Right ventricle myocardium inferior (tissue), 1 donor: ENCODE measurements at regions not wholly inside any gene's neighbourhood (a gene's known extent, or its start where the extent isn't known, plus 50 kb on each side); places are given as distances from the start of the nearest gene placed in this dataset.

Source experiments
- ATAC-seq: fragments of 200-7000 bp; cut with Tn5 transposase; one replicate; pipeline ENCODE4 v1.9.1; 2020; ENCODE audit warnings: mild to moderate bottlenecking, moderate library complexity
- DNase-seq: peaks from one replicate; pipeline ENCODE4 v3.0.0; 2021; ENCODE audit errors: missing footprints
- intact Hi-C: fragments of 100-400 bp; cut with DNase I; formaldehyde crosslinking; loops from one replicate; pipeline ENCODE4 v1.11.0; 2022
- donor health status: DM: no; HTN: yes; CAD: no; lungs with severe emphysema.

DNA sequence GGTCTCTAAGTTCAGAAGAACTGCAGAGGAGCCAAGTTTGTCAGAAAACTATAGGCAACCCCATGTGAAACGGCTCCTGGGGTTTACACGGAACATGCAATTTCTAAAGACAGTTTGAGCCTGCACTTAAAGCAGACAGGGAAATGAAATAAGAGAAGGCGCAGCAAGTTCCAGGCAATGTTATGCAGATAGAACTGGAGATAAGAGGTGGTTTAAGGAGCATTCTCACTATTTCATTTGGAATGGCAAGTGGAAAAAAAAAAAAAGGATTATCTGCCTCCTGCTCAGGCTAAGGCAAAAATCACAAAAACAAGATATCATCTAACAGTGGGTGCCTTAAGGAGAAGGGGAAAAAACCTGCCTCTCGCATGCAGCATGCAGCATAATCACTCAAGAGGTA lies 2252.4 kb downstream of the MAT2B start:
- DNase-seq (no peak), ATAC-seq (no peak)
- intact Hi-C loops: no loop called here

DNA sequence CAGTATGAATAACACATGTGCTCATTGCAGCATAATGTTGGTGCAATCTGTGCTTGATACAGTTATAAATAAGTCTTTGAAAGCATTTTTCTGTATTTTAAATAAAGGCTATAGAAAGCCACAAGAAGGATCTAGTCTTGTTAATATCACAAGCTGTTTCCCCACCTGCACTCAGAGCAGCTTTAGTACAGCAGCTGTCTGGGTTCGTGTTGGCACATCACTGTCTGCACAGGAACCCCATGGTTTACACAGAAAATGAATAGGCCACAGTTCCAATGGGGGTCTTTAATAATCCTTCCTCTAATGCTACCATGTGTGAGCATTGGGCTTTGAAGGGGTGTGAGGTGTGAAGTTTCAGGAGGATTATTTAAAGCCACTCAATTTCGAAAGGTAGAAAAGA lies 2269.7 kb downstream of the MAT2B start:
- intact Hi-C loops: no loop called here
- no peak for ATAC-seq
- DNase-seq: no peak

DNA sequence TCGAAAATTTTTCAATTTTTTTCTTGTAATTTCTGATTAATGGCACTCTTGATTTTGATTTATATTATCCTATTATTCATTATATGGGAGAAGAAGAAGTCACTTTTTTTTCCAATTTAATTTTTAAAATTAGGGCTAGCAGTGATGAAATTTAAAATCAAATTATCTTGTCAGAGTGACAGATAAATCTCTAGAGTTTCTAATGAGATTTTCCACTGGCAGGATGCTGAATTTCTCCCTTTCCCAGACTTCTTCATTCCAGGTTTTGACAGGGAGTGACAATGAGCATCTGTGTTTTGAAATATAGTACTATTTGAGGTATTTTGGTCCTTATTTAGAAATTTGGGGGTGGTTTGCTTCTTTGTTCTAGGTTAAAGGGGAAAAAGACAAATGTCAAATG lies 2274.1 kb downstream of the MAT2B start:
- intact Hi-C loops: no loop called here
- DNase-seq: no peak
- no peak for ATAC-seq

DNA sequence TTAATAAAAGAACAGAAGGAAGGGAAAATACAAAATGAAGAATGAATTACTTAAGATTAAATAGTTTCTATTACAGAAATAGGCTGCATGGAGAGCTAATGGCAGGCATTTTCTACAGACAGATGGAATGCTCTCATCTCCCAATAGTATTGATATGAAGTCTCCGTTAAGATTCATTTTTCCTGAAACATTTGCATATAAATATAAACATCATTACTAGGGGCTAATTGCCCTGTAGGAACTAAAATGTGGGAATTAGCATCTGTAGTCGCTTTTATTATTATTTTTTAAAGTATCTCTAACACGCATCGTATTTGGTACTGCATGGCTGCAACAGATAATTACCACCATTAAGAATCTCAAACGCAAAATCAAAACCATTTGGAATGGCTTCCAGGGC lies 2275.5 kb downstream of the MAT2B start:
- no peak for DNase-seq
- no peak for ATAC-seq
- intact Hi-C loops: no loop called here

DNA sequence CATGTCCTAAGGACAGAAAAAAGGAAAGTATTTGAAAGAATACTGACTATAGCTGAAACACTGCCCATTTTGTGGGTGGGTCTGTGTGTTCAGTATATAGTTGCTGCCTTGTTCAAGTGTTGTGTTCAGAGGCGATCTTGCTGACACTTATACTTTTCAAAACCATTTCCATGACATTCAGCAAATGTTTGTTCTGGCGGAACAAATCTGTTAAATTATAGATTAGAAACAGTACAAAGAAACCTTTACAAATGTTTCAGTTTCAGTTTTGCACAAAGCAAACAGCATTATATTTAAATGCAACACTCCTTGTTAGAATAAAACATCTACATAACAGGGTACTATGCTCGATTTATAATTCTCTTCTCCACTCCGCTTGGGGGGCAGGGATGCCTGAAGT lies 2276.3 kb downstream of the MAT2B start:
- ATAC-seq (no peak), DNase-seq (no peak)
- intact Hi-C loops: no loop called here

DNA sequence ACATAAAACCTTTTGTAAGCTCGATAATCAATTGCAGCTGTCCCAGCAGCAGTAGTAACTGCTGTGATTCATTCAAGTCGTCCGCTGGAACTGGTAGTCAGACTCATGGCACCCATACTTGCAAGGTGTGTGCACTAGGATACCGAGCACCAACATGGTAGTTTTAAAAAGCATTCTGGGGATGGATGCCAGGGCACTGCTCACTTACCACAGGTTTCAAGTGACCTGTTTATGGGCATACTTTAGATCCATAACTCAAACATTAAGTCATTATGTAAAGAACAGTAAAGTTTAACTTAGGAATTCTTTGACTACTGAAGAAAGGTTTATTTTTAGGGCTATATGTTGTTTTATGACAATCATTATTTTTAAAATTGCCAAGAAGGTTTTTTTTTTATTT lies 2277.6 kb downstream of the MAT2B start:
- DNase-seq (no peak), ATAC-seq (no peak)
- intact Hi-C loops: no loop called here

DNA sequence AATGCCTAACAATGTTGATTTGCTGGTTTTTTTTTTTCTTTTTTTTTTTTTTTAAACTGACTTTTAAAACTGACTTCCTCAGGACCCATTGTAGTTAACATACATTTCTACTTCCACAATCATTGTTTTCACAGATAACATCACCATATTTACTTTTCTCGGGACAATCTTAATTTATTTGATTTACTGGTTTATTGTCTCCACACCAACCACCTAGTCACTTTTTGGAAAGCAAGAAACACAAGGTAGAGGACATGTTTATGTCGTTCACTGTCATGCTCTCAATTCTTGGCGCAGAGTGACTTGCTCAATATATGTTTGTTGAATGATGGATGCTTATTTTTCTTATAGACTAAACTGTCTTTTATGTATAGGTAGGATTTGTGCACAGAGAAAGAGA lies 2280.7 kb downstream of the MAT2B start:
- no peak for ATAC-seq
- intact Hi-C loops: no loop called here
- DNase-seq: no peak

DNA sequence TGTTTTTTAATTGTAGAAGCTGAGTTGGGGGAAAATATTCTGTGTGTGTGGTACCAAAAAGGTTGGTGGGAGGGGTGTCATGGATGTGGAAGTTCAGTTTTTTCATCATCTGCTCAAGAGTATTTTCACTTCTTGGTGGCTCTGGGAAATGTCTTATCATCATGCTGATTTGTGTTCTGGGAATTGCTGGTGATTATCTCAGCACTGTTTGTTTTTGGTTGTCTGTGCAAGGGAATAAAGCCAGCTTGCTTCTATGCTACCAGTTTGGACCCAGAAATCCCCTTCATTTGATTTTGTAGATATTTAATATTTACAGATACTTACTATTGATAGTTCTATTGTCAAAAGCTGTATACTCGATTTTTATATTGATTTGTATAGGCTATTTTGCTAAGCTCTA lies 2289.7 kb downstream of the MAT2B start:
- no peak for ATAC-seq
- intact Hi-C loops: no loop called here
- no peak for DNase-seq

DNA sequence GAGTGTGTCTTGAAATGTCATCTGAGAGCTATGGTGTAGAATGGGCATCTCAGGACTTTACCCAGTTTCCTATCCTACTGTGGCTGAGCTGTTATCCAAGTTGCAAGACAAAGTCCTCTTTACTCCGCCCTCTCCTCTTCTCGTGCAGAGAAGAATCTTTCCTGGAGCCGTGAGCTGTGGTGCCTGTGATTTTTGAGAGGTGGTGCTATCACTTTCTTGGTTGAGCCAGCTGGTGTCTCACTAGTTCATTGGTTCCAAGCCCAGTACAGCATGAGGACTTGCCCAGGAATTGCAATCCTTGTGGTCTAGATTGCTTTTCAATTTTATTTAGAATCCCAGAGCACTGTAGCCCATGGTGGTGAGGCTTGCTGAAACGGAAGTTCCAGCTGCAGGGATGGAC lies 2300.3 kb downstream of the MAT2B start:
- DNase-seq (no peak), ATAC-seq (no peak)
- intact Hi-C loops: no loop called here

DNA sequence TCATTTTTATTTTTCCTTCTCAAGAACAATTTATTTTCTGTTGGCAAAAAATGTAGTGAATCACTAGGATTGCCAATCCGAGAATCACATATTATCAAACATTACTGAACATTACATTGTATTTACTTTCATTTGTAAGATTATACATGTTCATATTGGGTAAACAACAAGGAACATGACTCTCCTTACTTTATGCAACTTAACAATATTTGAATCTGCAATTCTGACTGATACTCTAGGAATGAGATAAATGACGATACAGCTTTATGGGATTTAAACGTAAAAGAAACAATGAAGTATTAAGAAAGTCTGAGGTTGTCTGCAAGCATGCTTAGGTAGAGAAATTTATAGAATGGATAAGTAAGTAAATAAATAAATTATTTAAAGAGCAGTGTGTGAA lies 2302.9 kb downstream of the MAT2B start:
- ATAC-seq: no peak
- no peak for DNase-seq
- intact Hi-C loops: no loop called here

DNA sequence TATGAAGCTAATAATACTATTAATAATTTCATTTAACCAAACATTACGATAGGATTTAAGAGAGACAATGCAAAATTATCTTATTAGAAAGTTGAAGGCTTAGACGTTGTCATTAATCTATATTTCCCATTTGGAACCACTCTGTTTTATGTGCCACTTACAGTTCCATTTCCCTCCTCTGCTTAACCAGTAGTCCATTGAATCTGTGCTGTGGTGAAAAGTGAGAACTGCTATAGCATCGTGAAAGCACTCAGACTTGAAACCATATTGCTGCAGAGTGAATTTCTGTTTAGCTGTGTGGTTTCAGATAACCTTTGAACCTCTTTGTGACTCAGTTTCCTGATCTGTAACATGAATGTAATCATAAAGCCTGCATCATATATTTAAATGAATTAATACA lies 2304.5 kb downstream of the MAT2B start:
- DNase-seq: no peak
- intact Hi-C loops: no loop called here
- ATAC-seq: no peak

DNA sequence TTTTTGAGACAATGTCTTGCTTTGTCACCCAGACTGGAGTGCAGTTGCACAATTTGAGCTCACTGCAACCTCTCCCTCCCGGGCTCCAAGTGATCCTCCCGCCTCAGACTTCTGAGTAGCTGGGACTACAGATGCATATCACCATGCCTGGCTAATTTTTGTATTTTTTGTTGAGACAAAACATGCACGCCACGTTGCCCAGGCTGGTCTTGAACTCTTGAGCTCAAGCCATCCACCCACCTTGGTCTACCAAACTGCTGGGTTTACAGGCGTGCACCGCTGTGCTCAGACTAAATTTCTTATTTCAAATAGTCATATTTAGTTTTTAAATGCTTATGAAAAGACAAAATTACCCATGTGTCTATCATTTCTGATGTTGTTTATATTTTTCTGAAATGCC lies 2324.1 kb downstream of the MAT2B start:
- intact Hi-C loops: no loop called here
- no peak for ATAC-seq
- no peak for DNase-seq

DNA sequence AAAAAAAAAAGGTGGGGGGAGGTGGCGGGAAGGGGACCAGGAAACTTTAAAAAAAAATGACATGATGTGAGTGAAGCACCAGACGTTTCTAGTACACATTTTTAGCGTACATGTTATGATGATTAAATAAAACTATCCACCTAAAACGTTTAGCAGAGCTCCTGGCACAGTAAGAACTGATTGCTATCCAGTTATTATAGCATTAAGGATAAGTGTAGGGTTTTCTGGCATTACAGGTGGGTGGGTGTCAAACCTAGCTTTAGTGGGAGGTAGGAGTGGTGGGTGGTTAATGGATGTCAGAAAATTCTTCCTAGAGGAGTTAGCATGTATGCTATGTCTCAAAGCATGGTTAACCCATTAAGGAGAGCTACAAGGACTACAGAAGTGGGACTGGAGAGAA lies 2329.5 kb downstream of the MAT2B start:
- intact Hi-C loops: no loop called here
- DNase-seq (no peak), ATAC-seq (no peak)

DNA sequence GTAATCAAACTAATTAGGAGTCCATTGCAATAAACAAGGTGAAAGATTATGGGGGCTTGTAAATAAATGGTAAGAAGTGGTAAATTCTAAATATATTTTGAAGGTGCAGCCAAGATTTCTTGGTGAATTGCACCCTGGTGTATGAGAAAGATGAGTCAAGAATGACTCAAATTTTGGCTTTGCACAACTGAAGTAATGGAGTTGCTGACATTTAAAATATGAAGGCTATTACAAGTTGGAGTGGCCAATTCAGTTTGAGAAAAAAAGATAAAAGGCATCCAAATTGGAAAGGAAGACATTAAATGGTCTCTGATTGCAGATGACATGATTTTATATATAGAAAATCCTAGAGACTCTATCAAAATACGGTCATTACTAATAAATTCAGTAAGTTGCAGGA lies 2330.6 kb downstream of the MAT2B start:
- intact Hi-C loops: no loop called here
- DNase-seq (no peak), ATAC-seq (no peak)

DNA sequence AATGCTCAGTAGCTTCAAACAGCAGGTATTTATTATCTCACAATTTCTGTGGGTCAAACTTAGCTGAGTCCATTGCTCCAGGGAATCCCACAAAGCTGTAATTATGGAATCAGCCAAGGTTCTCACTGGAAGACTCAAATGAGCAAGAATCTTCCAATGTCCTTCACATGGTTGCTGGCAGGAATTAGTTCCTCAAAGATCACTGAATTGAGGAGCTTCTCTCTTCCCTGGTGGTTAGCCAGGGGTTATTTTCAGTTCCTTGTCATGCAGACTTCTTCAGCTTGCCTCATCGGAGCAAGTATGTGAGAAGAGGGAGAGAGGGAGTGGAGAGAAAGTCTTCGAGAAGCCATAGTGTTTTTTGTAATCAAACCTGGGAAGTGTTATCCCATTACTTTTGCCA lies 2331.9 kb downstream of the MAT2B start:
- no peak for DNase-seq
- intact Hi-C loops: no loop called here
- no peak for ATAC-seq

DNA sequence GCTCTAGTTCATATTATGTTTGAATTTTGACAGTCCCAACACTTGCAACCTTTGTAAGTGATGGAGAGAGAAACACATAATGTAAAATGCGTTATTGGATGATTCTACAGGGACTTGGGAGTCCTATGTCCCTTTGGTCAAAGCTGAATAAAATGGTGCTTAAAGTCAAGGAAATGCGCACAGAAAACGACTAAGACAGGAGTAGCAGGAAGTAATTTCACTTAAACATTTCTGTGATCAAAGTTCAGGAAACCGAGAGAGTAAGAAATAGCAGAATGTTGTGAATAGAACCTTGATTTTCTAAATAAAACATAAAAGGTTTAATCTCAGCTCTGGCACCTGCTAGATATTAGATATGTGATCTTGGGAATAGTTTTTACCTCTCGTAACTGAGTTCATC lies 2339.2 kb downstream of the MAT2B start:
- intact Hi-C loops: no loop called here
- DNase-seq: no peak
- ATAC-seq: no peak

DNA sequence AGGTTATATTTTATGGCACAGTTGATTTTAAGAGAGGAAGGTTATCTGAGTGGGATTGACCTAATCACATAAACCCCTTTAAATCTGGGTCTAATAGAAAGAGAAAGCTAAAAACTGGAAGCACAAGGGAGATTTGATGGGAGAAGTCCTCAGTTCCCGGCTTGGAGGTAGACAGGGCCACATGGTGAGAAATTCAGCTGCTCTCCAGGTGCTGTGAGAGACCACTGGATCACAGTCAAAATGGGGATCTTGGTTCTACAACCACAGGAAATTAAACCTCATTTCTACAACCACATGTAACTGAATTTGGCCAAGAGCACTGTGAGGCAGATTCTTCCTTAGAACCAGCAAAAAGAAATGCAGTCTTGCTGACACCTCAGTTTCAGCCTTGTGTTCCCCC lies 2352.7 kb downstream of the MAT2B start:
- DNase-seq: no peak
- no peak for ATAC-seq
- intact Hi-C loops: no loop called here

DNA sequence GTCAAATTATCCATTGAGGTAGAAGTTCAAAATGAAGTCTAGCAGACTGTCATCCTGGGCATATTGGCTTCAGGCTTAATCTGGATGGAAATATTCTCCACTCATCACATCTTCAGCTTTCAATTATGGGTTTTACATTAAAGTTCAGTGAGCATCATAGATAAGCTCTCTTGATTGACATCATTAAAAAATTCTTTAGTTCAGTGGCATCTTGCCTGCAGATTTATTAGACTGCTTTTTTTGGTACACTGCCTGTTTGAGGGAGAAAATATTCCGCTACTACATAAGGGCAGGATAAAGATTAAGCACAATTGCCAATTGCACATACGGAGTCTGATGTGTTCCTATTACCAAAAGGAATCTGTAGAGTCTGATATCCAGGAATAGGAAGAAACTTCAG lies 2353.8 kb downstream of the MAT2B start:
- ATAC-seq (no peak), DNase-seq (no peak)
- intact Hi-C loops: no loop called here

DNA sequence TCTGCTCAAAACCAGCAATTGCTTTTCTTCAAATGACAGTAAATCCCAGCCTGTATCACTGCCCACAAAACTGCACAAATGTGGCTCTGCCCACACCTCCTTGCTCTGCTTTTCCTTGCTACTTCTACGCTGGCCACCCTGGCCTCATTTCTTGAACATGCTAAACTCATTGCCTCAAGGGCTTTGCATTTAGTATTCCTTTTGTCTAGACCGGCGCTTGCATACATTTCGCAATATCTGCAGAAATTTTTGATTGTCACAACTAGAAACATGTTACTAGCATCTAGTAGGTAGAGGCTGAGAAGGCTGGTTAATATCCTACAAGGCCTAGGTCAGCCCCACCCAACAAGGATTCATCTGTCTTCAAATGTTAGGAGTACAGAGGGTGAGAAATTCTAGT lies 2357.8 kb downstream of the MAT2B start:
- intact Hi-C loops: no loop called here
- ATAC-seq: no peak
- DNase-seq: no peak

DNA sequence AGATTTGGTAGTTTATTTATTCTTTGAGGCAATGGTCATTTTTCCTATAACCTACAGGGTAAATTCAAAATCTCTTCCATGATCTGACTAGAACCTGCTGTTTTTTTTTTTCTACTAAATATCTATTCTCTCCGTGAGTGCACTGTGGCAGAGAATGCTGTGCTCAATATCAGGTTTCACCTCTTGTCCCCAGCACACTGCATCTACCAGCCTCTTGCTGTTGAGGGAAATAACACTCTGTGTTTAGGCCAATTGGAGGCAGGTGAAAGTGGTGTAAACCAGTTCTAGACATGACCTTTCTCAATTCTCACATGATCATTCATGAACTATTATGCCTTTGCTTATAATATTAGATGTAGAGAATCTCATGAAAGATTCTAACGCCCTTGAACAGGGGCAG lies 2365.9 kb downstream of the MAT2B start:
- DNase-seq: no peak
- intact Hi-C loops: no loop called here
- no peak for ATAC-seq

DNA sequence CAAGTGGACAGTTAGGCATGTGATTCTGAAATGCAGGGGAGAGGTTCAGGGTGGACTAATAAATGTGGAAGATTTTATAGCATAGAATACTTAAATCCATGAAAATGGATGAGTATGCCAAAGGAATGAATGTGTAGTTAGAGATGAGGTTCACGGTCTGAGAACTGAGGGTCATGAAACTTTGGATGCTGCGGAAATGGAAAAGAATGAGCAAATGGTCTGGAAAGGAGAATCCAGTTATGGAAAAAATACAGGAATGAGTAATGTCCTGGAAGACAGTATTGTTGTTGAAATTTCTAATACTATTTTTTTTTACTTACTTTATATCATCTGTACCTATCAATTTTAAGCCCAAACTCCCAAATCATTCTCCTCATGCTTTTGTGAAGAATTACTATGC lies 2369.4 kb downstream of the MAT2B start:
- DNase-seq (no peak), ATAC-seq (no peak)
- intact Hi-C loops: no loop called here

DNA sequence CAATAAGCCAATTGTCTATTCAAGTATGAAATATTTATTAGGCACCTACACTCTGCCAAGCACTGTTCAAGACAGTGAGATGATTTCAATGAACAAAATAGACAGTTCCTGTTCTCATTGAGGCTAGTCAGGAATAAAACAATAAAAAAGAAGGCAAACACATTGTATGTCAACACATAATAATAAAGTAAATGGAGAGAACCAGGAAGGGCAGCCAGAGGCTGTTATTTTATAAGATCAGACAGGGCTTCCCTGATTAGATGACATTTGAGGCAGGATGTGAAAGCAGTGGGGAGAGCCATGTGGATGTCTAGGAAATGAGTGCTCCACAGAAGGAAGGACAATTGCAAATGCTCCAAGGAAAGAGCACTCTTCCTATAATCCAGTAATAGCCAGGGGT lies 2371.1 kb downstream of the MAT2B start:
- intact Hi-C loops: no loop called here
- ATAC-seq (no peak), DNase-seq (no peak)
